GM19463 (cell line): ENCODE measurements at regions not wholly inside any gene's neighbourhood (a gene's known extent, or its start where the extent isn't known, plus 50 kb on each side); places are given as distances from the start of the nearest gene placed in this dataset.
A peak's percentile ranks its signal among the peaks of the same experiment; 100 is the strongest.

ENCODE experiments used
- ATAC-seq: cut with Tn5 transposase; IDR thresholded peaks from one replicate; pipeline ENCODE4 v1.9.1; 2021; ENCODE audit warnings: mild to moderate bottlenecking, moderate library complexity; ENCODE audit not compliant: unreplicated experiment

GRCh38 chr1:60988891-60989290 lies 93.5 kb upstream of the NFIA start:
- no peak for ATAC-seq

GRCh38 chr1:60987904-60988303 lies 94.5 kb upstream of the NFIA start:
- ATAC-seq: no peak

GRCh38 chr1:60984062-60984799 lies 98.1 kb upstream of the NFIA start:
- ATAC-seq: no peak

GRCh38 chr1:60983701-60984061 lies 98.7 kb upstream of the NFIA start:
- ATAC-seq: no peak

- ATAC-seq: no peak
These were observed 99.8 kb upstream of the NFIA start for GRCh38 chr1:60982539-60982938.

- ATAC-seq: no peak
These were observed 101.0 kb upstream of the NFIA start for GRCh38 chr1:60981357-60981756.

- peak; percentile 85 for ATAC-seq
These were observed 103.7 kb upstream of the NFIA start for GRCh38 chr1:60978421-60979357.

GRCh38 chr1:60977661-60978060 lies 104.7 kb upstream of the NFIA start:
- no peak for ATAC-seq

- no peak for ATAC-seq
These were observed 107.6 kb upstream of the NFIA start for GRCh38 chr1:60974524-60975372.

GRCh38 chr1:60973668-60974067 lies 108.7 kb upstream of the NFIA start:
- ATAC-seq: no peak

GRCh38 chr1:60972841-60973364 lies 109.5 kb upstream of the NFIA start:
- ATAC-seq: no peak

- ATAC-seq: no peak
These were observed 111.0 kb upstream of the NFIA start for GRCh38 chr1:60971330-60971729.

- no peak for ATAC-seq
These were observed 112.3 kb upstream of the NFIA start for GRCh38 chr1:60969971-60970509.

GRCh38 chr1:60965280-60965854 lies 117.0 kb upstream of the NFIA start:
- ATAC-seq: no peak

- ATAC-seq: no peak
These were observed 119.0 kb upstream of the NFIA start for GRCh38 chr1:60963167-60963940.

- no peak for ATAC-seq
These were observed 121.4 kb upstream of the NFIA start for GRCh38 chr1:60960891-60961461.

- no peak for ATAC-seq
These were observed 122.7 kb upstream of the NFIA start for GRCh38 chr1:60959701-60960100.

- no peak for ATAC-seq
These were observed 124.4 kb upstream of the NFIA start for GRCh38 chr1:60958001-60958400.

GRCh38 chr1:60956520-60956919 lies 125.8 kb upstream of the NFIA start:
- ATAC-seq: no peak
